ENCODE measurements at regions not wholly inside any gene's neighbourhood (a gene's known extent, or its start where the extent isn't known, plus 50 kb on each side); places are given as distances from the start of the nearest gene placed in this dataset.

- no peak for DNase-seq
- Histone ChIP-seq H3K4me1 (ENCODE audit: control insufficient read depth in 1 of 2, insufficient read depth in 2 of 2, low read depth in 1 of 2, low read length in 1 of 2) (no peaks in the 10 kb centered on the region), H4K20me1 (ENCODE audit: insufficient read depth) (no peaks in the 10 kb centered on the region), H3K4me3 (ENCODE audit: low read depth in 2 of 2, low read length in 1 of 2) (no peak overlapping the region), H3K9me3 (no peaks in the 10 kb centered on the region), H3K4me2 (no peak overlapping the region), H3K79me2 (ENCODE audit: insufficient read depth) (no peaks in the 10 kb centered on the region), H3K27me3 (ENCODE audit: insufficient read depth) (no peaks in the 10 kb centered on the region), H3F3A (replicated peaks; ENCODE audit: insufficient read depth) (no peaks in the 10 kb centered on the region), H2AFZ (ENCODE audit: low read depth) (no peak overlapping the region), H3K36me3 (replicated peaks in 1 of 2; ENCODE audit: control insufficient read depth in 1 of 2, insufficient read depth in 2 of 2, low read length in 1 of 2) (no peaks in the 10 kb centered on the region), H3K9me2 (no peaks in the 10 kb centered on the region), H3K9ac (no peak overlapping the region), H3K27ac (ENCODE audit: low read depth in 2 of 2, low read length in 1 of 2) (no peak overlapping the region)
- TF ChIP-seq CHD2 (IDR thresholded peaks at IDR 0.05; ENCODE audit: low read length, partially characterized antibody) (no peak), MEF2A (IDR thresholded peaks at IDR 0.05; ENCODE audit: borderline replicate concordance, low read depth) (no peak), CTCF (IDR thresholded peaks at IDR 0.05) (no peak), TEAD4 (IDR thresholded peaks at IDR 0.05; ENCODE audit: borderline replicate concordance, insufficient read depth) (no peak), RXRA (IDR thresholded peaks at IDR 0.05; ENCODE audit: borderline replicate concordance, low read depth) (no peak)
- 36% methylated on average over 3 of the region's 3 CpGs for WGBS (ENCODE audit: low lambda C conversion rate)
- CTCF ChIA-PET: interaction anchor here (1.3 kb wide), 1 partner anchor 115 kb away, joined by 3 read pairs; no protein-coding TSS in a partner anchor
- POLR2A ChIA-PET: no interaction called here
Measured at GRCh38 chr11:70930215-70930614, 322.2 kb downstream of the SHANK2 start.

GRCh38 chr11:70931430-70931829, 320.9 kb downstream of the SHANK2 start:
- no peak overlapping the region for H3K9ac ChIP-seq
- no peaks in the 10 kb centered on the region for H3K27me3 ChIP-seq (ENCODE audit: insufficient read depth)
- no peaks in the 10 kb centered on the region for H3K9me3 ChIP-seq
- WGBS (ENCODE audit: low lambda C conversion rate): 61% methylated on average over 12 of the region's 12 CpGs
- H2AFZ ChIP-seq (ENCODE audit: low read depth): no peak overlapping the region
- no peak for TF ChIP-seq USF2 (IDR thresholded peaks at IDR 0.05; ENCODE audit: borderline replicate concordance, low read depth, low read length)
- TF ChIP-seq POLR2AphosphoS5 (IDR thresholded peaks at IDR 0.05; ENCODE audit: low read depth, low read length): no peak
- TF ChIP-seq GATA2 (CRISPR knock-in tag; IDR thresholded peaks at IDR 0.05): no peak
- no peak for TF ChIP-seq YY1 (IDR thresholded peaks at IDR 0.05; ENCODE audit: low read depth)
- TF ChIP-seq FOXJ3 (CRISPR knock-in tag; IDR thresholded peaks at IDR 0.05): no peak
- no peak for TF ChIP-seq CTCF (IDR thresholded peaks at IDR 0.05)
- no peak for TF ChIP-seq USF1 (IDR thresholded peaks at IDR 0.05; ENCODE audit: borderline replicate concordance, low read depth)
- TF ChIP-seq FOXM1 (IDR thresholded peaks at IDR 0.05; ENCODE audit: low read depth): no peak
- TF ChIP-seq MEF2A (IDR thresholded peaks at IDR 0.05; ENCODE audit: borderline replicate concordance, low read depth): no peak
- no peak for TF ChIP-seq TAF1 (IDR thresholded peaks at IDR 0.05; ENCODE audit: borderline replicate concordance, low read depth, low read length)
- TF ChIP-seq NFIC (IDR thresholded peaks at IDR 0.05; ENCODE audit: borderline replicate concordance): no peak
- no peak for TF ChIP-seq SMC3 (IDR thresholded peaks at IDR 0.05; ENCODE audit: low read depth, low read length)
- TF ChIP-seq ELF1 (IDR thresholded peaks at IDR 0.05): no peak
- TF ChIP-seq EP300 (IDR thresholded peaks at IDR 0.05; ENCODE audit: borderline replicate concordance in 1 of 2, low read depth in 1 of 2, low read length in 1 of 2): no peak
- no peak for TF ChIP-seq JUND (IDR thresholded peaks at IDR 0.05)
- no peak for TF ChIP-seq NRF1 (IDR thresholded peaks at IDR 0.05; ENCODE audit: low read depth, low read length)
- no peak for TF ChIP-seq RCOR1 (IDR thresholded peaks at IDR 0.05; ENCODE audit: low read length)
- no peak for TF ChIP-seq ZBTB33 (IDR thresholded peaks at IDR 0.05; ENCODE audit: borderline replicate concordance, low read depth)
- no peak for TF ChIP-seq FOSL2 (IDR thresholded peaks at IDR 0.05; ENCODE audit: borderline replicate concordance, low read depth)
- no peak for TF ChIP-seq TEAD4 (IDR thresholded peaks at IDR 0.05; ENCODE audit: borderline replicate concordance, insufficient read depth)
- H3K79me2 ChIP-seq (ENCODE audit: insufficient read depth): no peaks in the 10 kb centered on the region
- no peak for DNase-seq
- ChIA-PET POLR2A (no interaction called here), CTCF (no interaction called here)
- no peak overlapping the region for H3K27ac ChIP-seq (ENCODE audit: low read depth in 2 of 2, low read length in 1 of 2)
- H4K20me1 ChIP-seq (ENCODE audit: insufficient read depth): no peaks in the 10 kb centered on the region
- no peaks in the 10 kb centered on the region for H3K36me3 ChIP-seq (replicated peaks in 1 of 2; ENCODE audit: control insufficient read depth in 1 of 2, insufficient read depth in 2 of 2, low read length in 1 of 2)
- H3K4me2 ChIP-seq: no peak overlapping the region
- no peaks in the 10 kb centered on the region for H3K4me1 ChIP-seq (ENCODE audit: control insufficient read depth in 1 of 2, insufficient read depth in 2 of 2, low read depth in 1 of 2, low read length in 1 of 2)
- no peaks in the 10 kb centered on the region for H3F3A ChIP-seq (replicated peaks; ENCODE audit: insufficient read depth)
- H3K9me2 ChIP-seq: no peaks in the 10 kb centered on the region
- no peak overlapping the region for H3K4me3 ChIP-seq (ENCODE audit: low read depth in 2 of 2, low read length in 1 of 2)

Data from SK-N-SH (cell line).